ENCODE measurements at regions not wholly inside any gene's neighbourhood (a gene's known extent, or its start where the extent isn't known, plus 50 kb on each side); places are given as distances from the start of the nearest gene placed in this dataset.

GRCh38 chr15:93190238-93190637 is 101.2 kb upstream of the RGMA start:
- Mint-ChIP-seq H3K9me3 (no peaks in the 10 kb centered on the region), H3K36me3 (ENCODE audit: low read depth) (no peaks in the 10 kb centered on the region), H3K4me1 (ENCODE audit: low read depth) (no peaks in the 10 kb centered on the region), H3K27ac (no peak overlapping the region), H3K27me3 (ENCODE audit: insufficient read depth) (peaks cover 26% of the 10 kb centered on the region), H3K4me3 (no peak overlapping the region)
- intact Hi-C loops (cut with micrococcal nuclease): no loop called here
- no peak for DNase-seq (ENCODE audit: low spot score)

GRCh38 chr15:93189561-93189960 is 100.5 kb upstream of the RGMA start:
- H3K27me3 Mint-ChIP-seq (ENCODE audit: insufficient read depth): peaks cover 26% of the 10 kb centered on the region
- H3K4me3 Mint-ChIP-seq: no peak overlapping the region
- H3K27ac Mint-ChIP-seq: no peak overlapping the region
- H3K4me1 Mint-ChIP-seq (ENCODE audit: low read depth): no peaks in the 10 kb centered on the region
- intact Hi-C loops (cut with micrococcal nuclease): no loop called here
- DNase-seq (ENCODE audit: low spot score): no peak
- H3K9me3 Mint-ChIP-seq: no peaks in the 10 kb centered on the region
- H3K36me3 Mint-ChIP-seq (ENCODE audit: low read depth): no peaks in the 10 kb centered on the region

- H3K4me1 Mint-ChIP-seq (ENCODE audit: low read depth): no peaks in the 10 kb centered on the region
- H3K27me3 Mint-ChIP-seq (ENCODE audit: insufficient read depth): peaks cover 26% of the 10 kb centered on the region
- H3K9me3 Mint-ChIP-seq: no peaks in the 10 kb centered on the region
- no peak overlapping the region for H3K27ac Mint-ChIP-seq
- H3K4me3 Mint-ChIP-seq: no peak overlapping the region
- no peak for DNase-seq (ENCODE audit: low spot score)
- intact Hi-C loops (cut with micrococcal nuclease): no loop called here
- no peaks in the 10 kb centered on the region for H3K36me3 Mint-ChIP-seq (ENCODE audit: low read depth)
These were observed 99.2 kb upstream of the RGMA start for GRCh38 chr15:93188236-93188635.

- Mint-ChIP-seq H3K27me3 (ENCODE audit: insufficient read depth) (peaks cover 23% of the 10 kb centered on the region), H3K4me1 (ENCODE audit: low read depth) (no peaks in the 10 kb centered on the region), H3K36me3 (ENCODE audit: low read depth) (no peaks in the 10 kb centered on the region), H3K4me3 (no peak overlapping the region), H3K27ac (no peak overlapping the region), H3K9me3 (no peaks in the 10 kb centered on the region)
- intact Hi-C loops (cut with micrococcal nuclease): no loop called here
- DNase-seq (ENCODE audit: low spot score): no peak
These were observed 96.8 kb upstream of the RGMA start for GRCh38 chr15:93185796-93186195.

GRCh38 chr15:93182703-93183205 is 93.7 kb upstream of the RGMA start:
- Mint-ChIP-seq H3K9me3 (no peaks in the 10 kb centered on the region), H3K36me3 (ENCODE audit: low read depth) (no peaks in the 10 kb centered on the region), H3K27me3 (ENCODE audit: insufficient read depth) (peaks cover 15% of the 10 kb centered on the region), H3K4me1 (ENCODE audit: low read depth) (no peaks in the 10 kb centered on the region), H3K4me3 (no peak overlapping the region), H3K27ac (no peak overlapping the region)
- intact Hi-C loops (cut with micrococcal nuclease): no loop called here
- DNase-seq (ENCODE audit: low spot score): no peak

GRCh38 chr15:93180656-93181055 is 91.6 kb upstream of the RGMA start:
- DNase-seq (ENCODE audit: low spot score): no peak
- no peak overlapping the region for H3K4me3 Mint-ChIP-seq
- H3K4me1 Mint-ChIP-seq (ENCODE audit: low read depth): no peaks in the 10 kb centered on the region
- H3K36me3 Mint-ChIP-seq (ENCODE audit: low read depth): no peaks in the 10 kb centered on the region
- intact Hi-C loops (cut with micrococcal nuclease): no loop called here
- no peaks in the 10 kb centered on the region for H3K9me3 Mint-ChIP-seq
- peaks cover 3% of the 10 kb centered on the region for H3K27me3 Mint-ChIP-seq (ENCODE audit: insufficient read depth)
- no peak overlapping the region for H3K27ac Mint-ChIP-seq

GRCh38 chr15:93180128-93180527 is 91.1 kb upstream of the RGMA start:
- Mint-ChIP-seq H3K27ac (no peak overlapping the region), H3K27me3 (ENCODE audit: insufficient read depth) (peaks cover 3% of the 10 kb centered on the region), H3K4me3 (no peak overlapping the region), H3K36me3 (ENCODE audit: low read depth) (no peaks in the 10 kb centered on the region), H3K4me1 (ENCODE audit: low read depth) (no peaks in the 10 kb centered on the region), H3K9me3 (no peaks in the 10 kb centered on the region)
- DNase-seq (ENCODE audit: low spot score): no peak
- intact Hi-C loops (cut with micrococcal nuclease): no loop called here

- H3K4me3 Mint-ChIP-seq: no peak overlapping the region
- H3K27me3 Mint-ChIP-seq (ENCODE audit: insufficient read depth): peaks cover 4% of the 10 kb centered on the region
- no peaks in the 10 kb centered on the region for H3K4me1 Mint-ChIP-seq (ENCODE audit: low read depth)
- H3K9me3 Mint-ChIP-seq: no peaks in the 10 kb centered on the region
- no peak overlapping the region for H3K27ac Mint-ChIP-seq
- H3K36me3 Mint-ChIP-seq (ENCODE audit: low read depth): no peaks in the 10 kb centered on the region
- intact Hi-C loops (cut with micrococcal nuclease): no loop called here
- DNase-seq (ENCODE audit: low spot score): no peak
These were observed 90.7 kb upstream of the RGMA start for GRCh38 chr15:93179700-93180102.

- H3K4me1 Mint-ChIP-seq (ENCODE audit: low read depth): no peaks in the 10 kb centered on the region
- no peaks in the 10 kb centered on the region for H3K36me3 Mint-ChIP-seq (ENCODE audit: low read depth)
- intact Hi-C loops (cut with micrococcal nuclease): no loop called here
- no peak overlapping the region for H3K27ac Mint-ChIP-seq
- no peak overlapping the region for H3K4me3 Mint-ChIP-seq
- DNase-seq (ENCODE audit: low spot score): no peak
- H3K9me3 Mint-ChIP-seq: no peaks in the 10 kb centered on the region
- H3K27me3 Mint-ChIP-seq (ENCODE audit: insufficient read depth): peaks cover 4% of the 10 kb centered on the region
These were observed 90.1 kb upstream of the RGMA start for GRCh38 chr15:93179072-93179471.

- intact Hi-C loops (cut with micrococcal nuclease): no loop called here
- DNase-seq (ENCODE audit: low spot score): no peak
- no peaks in the 10 kb centered on the region for H3K4me1 Mint-ChIP-seq (ENCODE audit: low read depth)
- H3K27ac Mint-ChIP-seq: no peak overlapping the region
- H3K4me3 Mint-ChIP-seq: no peak overlapping the region
- H3K9me3 Mint-ChIP-seq: no peaks in the 10 kb centered on the region
- peaks cover 4% of the 10 kb centered on the region for H3K27me3 Mint-ChIP-seq (ENCODE audit: insufficient read depth)
- H3K36me3 Mint-ChIP-seq (ENCODE audit: low read depth): no peaks in the 10 kb centered on the region
These were observed 89.4 kb upstream of the RGMA start for GRCh38 chr15:93178371-93178770.

GRCh38 chr15:93176065-93176464 is 87.1 kb upstream of the RGMA start:
- Mint-ChIP-seq H3K9me3 (no peaks in the 10 kb centered on the region), H3K4me1 (ENCODE audit: low read depth) (no peaks in the 10 kb centered on the region), H3K4me3 (no peak overlapping the region), H3K36me3 (ENCODE audit: low read depth) (no peaks in the 10 kb centered on the region), H3K27ac (no peak overlapping the region), H3K27me3 (ENCODE audit: insufficient read depth) (peaks cover 8% of the 10 kb centered on the region)
- intact Hi-C loops (cut with micrococcal nuclease): no loop called here
- DNase-seq (ENCODE audit: low spot score): no peak

GRCh38 chr15:93174836-93175235 is 85.8 kb upstream of the RGMA start:
- Mint-ChIP-seq H3K4me3 (no peak overlapping the region), H3K27me3 (ENCODE audit: insufficient read depth) (peaks cover 13% of the 10 kb centered on the region), H3K9me3 (no peaks in the 10 kb centered on the region), H3K4me1 (ENCODE audit: low read depth) (no peaks in the 10 kb centered on the region), H3K27ac (no peak overlapping the region), H3K36me3 (ENCODE audit: low read depth) (no peaks in the 10 kb centered on the region)
- DNase-seq (ENCODE audit: low spot score): no peak
- intact Hi-C loops (cut with micrococcal nuclease): no loop called here

GRCh38 chr15:93173369-93173768 is 84.4 kb upstream of the RGMA start:
- no peak overlapping the region for H3K27ac Mint-ChIP-seq
- no peaks in the 10 kb centered on the region for H3K9me3 Mint-ChIP-seq
- DNase-seq (ENCODE audit: low spot score): no peak
- intact Hi-C loops (cut with micrococcal nuclease): no loop called here
- H3K4me3 Mint-ChIP-seq: no peak overlapping the region
- H3K27me3 Mint-ChIP-seq (ENCODE audit: insufficient read depth): peaks cover 13% of the 10 kb centered on the region
- H3K36me3 Mint-ChIP-seq (ENCODE audit: low read depth): no peaks in the 10 kb centered on the region
- H3K4me1 Mint-ChIP-seq (ENCODE audit: low read depth): no peaks in the 10 kb centered on the region

GRCh38 chr15:93171476-93171875 is 82.5 kb upstream of the RGMA start:
- Mint-ChIP-seq H3K27me3 (ENCODE audit: insufficient read depth) (peaks cover 17% of the 10 kb centered on the region), H3K4me3 (no peak overlapping the region), H3K27ac (no peak overlapping the region), H3K36me3 (ENCODE audit: low read depth) (no peaks in the 10 kb centered on the region), H3K4me1 (ENCODE audit: low read depth) (no peaks in the 10 kb centered on the region), H3K9me3 (no peaks in the 10 kb centered on the region)
- DNase-seq (ENCODE audit: low spot score): no peak
- intact Hi-C loops (cut with micrococcal nuclease): no loop called here

All from activated T-helper 1 cell treated with anti-CD3 and anti-CD28 coated beads, Interleukin-12 subunit alpha, Interleukin-12 subunit beta, Interleukin-2, Interleukin-4 antibody, amounts not matched to agents 30 ng/mL and 10 ng/mL and 1 ng/mL, durations not matched to agents 14 hours and 24 hours and 36 hours (primary cell).